Peyer's patch (tissue), 4 donors: ENCODE measurements at regions not wholly inside any gene's neighbourhood (a gene's known extent, or its start where the extent isn't known, plus 50 kb on each side); places are given as distances from the start of the nearest gene placed in this dataset.
"Not testable (repeated sequence)": the region's sequence is repeated elsewhere in the genome, so short reads cannot be mapped to it uniquely, and the experiment has no call there.

Source experiments
- DNase-seq, 3 donors: peaks; one replicate each; pipeline ENCODE4 v3.0.0-alpha.2; 2017 to 2019
- H3K27ac ChIP-seq, 4 donors: fragments of 200-600 bp; sonication (generic); one replicate each; pipeline ENCODE4 v1.5.1; 2016 to 2019
- H3K27me3 ChIP-seq, 2 donors: fragments of 200-600 bp; sonication (generic); one replicate each; pipeline ENCODE4 v1.5.1; 2019
- H3K36me3 ChIP-seq, 3 donors: fragments of 200-600 bp; sonication (generic); one replicate each; pipeline ENCODE4 v1.5.1; 2016 to 2019
- H3K4me1 ChIP-seq, 4 donors: fragments of 200-600 bp; sonication (generic); one replicate each; pipeline ENCODE4 v1.5.1; 2016 to 2019
- H3K4me3 ChIP-seq, 4 donors: fragments of 200-600 bp; sonication (generic); 1 replicate in 3 of 4; 2 replicates in 1 of 4; pipeline ENCODE4 v1.5.1; 2016 to 2019; ENCODE audit warnings: mild to moderate bottlenecking in 1 of 4
- H3K9me3 ChIP-seq, 4 donors: fragments of 200-600 bp; sonication (generic); one replicate each; pipeline ENCODE4 v1.5.1; 2016 to 2019; ENCODE audit warnings: mild to moderate bottlenecking in 1 of 4
- TF ChIP-seq, protein P1 (sequence below), 6 experiments: fragments of 450-650 bp in 4 of 6; fragments of 200-600 bp in 2 of 6; sonication (generic) in 1 of 6; IDR thresholded peaks; one replicate each; pipeline ENCODE4 v1.5.1; 2017 to 2019; ENCODE audit warnings: antibody characterized with exemption in 6 of 6, mild to moderate bottlenecking in 3 of 6, moderate library complexity in 1 of 6

DNA sequence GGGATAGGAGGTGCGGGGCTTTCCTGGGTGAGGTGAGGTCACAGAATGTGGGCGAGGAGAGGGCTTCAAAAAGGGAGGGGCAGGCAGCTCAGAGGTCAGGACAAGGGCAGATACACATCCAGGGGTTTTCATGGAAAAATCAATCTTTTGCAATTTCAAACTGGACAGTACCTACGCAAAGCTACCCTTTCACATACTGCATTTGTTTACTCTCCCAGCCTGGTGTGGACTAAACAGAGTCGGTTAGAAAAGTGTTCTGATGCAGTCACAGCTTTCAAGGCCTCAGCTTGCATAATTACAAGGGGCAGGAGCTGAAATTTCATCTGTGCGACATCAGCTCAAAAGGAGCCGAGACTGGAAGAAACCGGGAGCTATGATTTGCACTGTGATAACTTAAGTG lies 309.9 kb upstream of the SOX1 start:
- DNase-seq, H3K27ac ChIP-seq, H3K27me3 ChIP-seq, H3K9me3 ChIP-seq, H3K4me3 ChIP-seq, H3K36me3 ChIP-seq, H3K4me1 ChIP-seq: not testable (repeated sequence)

DNA sequence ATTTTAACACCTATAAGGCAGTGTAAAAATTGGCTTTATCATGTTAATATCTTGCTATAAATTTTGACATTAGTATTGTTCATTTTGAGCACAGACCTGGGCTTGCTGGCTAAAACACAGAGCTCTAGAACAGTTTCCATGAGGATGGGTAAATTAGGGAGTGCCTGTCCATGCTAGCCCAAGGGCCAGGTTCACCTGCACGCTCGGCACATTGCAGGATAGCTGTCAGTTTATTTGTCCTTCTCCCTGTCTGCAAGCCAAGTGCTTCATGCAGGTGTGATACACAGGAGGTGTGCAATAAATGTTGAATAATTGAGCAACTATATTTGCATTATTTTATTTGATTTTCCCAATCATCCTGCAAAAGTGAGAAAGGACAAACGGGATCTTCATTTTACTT lies 309.3 kb upstream of the SOX1 start:
- DNase-seq, H3K4me1 ChIP-seq, H3K27me3 ChIP-seq, H3K9me3 ChIP-seq, H3K36me3 ChIP-seq, H3K27ac ChIP-seq, H3K4me3 ChIP-seq: not testable (repeated sequence)

DNA sequence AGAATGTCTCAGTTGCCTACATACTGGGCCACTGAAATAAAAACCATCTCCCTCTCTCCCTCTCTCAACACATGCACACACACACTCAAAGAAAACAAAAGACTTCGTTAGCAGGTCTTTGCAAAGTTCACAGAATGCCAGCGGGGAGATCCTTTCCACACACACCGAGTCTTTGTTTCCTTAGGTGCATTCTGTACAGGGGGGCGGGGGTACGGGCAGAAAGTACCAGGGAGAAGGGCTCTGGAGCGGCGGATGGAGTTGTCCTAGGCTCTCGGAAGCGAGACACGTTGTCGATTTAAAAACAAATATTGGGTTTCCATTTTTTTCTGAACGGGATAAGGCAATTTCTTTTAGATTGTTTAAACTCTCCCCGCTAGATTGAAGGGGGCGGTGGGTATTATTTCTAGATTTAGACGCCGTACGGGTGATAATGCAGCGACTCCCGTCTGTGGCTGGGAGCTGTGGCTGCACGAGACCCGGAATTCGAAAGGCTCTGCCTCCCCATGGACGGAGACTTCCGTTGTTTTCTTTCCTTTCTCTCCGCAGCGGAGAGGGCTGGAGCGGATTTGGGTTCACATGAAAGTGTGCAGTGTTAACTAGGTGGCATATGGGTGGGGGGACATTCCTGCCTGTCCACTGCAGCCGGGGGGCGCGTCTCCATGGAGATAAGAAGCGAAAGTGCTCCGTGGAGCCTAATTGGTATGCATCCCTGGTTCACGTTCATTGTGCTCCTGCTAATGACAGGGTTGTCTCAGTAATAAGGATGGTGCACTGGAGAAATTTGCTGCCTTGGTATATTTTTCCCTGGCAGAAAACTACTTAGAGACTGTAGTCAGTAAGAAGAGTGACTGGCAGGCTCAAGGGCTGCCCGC lies 303.7 kb upstream of the SOX1 start:
- not testable (repeated sequence) for H3K4me1 ChIP-seq, H3K27me3 ChIP-seq, DNase-seq, H3K9me3 ChIP-seq, H3K4me3 ChIP-seq, H3K36me3 ChIP-seq, H3K27ac ChIP-seq

DNA sequence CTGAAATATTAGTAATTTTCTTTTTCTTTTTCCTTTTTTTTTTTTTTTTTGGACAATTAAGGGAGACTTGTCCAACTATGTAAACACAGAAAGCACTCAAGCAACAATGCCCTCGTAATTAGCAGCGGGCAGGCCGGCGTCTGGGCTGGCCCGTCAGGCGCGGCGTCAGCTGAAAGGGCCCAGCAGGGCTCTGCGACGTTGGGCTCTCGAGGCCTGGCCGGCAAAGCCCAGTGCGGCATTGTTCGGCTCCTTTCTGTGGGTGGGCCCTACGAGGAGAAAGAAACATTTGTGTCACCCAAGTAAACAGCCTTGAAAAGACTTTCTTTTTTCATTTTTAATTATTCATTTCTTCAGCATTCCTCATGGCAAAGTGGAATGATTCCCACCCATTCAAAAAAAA lies 302.4 kb upstream of the SOX1 start:
- not testable (repeated sequence) for DNase-seq, H3K4me1 ChIP-seq, H3K27ac ChIP-seq, H3K36me3 ChIP-seq, H3K27me3 ChIP-seq, H3K4me3 ChIP-seq, H3K9me3 ChIP-seq

DNA sequence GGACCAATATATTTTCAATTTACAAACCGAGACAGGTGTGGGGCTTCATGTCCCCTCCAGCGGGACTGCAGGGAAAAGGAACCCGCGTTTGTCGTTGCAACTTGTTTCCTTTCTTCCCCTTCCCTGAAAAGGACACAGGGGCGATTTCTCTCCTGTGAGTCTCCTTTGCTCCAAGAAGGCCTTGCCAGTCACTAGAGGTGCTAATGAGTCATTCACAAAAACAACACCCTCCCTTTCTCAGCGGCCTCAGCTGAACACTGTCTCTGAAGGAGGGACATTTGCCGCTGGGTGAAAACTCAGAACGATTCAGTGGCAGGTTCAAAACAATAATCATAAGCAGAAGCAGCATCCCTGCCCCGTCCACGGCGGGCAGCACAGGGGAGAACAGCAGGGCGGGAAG lies 302.0 kb upstream of the SOX1 start:
- H3K27me3 ChIP-seq: not testable (repeated sequence)

DNA sequence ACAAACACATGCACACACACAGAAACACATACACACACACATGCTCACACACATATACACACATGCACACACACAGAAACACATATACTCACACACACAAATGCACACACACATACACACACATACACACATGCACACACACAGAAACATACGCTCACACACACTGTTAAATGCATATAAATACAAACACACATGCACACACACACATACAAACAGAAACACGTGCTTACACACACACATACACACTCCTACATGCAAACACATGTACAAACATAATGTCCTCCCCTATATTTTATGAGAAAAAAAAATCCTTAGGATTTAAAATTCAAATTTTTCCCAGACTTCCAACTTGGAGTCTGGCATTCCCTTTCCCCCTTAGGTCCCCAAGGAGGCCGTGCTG lies 291.2 kb upstream of the SOX1 start:
- not testable (repeated sequence) for DNase-seq, H3K4me1 ChIP-seq, H3K9me3 ChIP-seq, H3K4me3 ChIP-seq, H3K27ac ChIP-seq, H3K36me3 ChIP-seq, H3K27me3 ChIP-seq

More for the DNA sequence above, 302.0 kb upstream of the SOX1 start:
- DNase-seq, H3K4me3 ChIP-seq, H3K9me3 ChIP-seq, H3K4me1 ChIP-seq, H3K27ac ChIP-seq, H3K36me3 ChIP-seq: not testable (repeated sequence)

DNA sequence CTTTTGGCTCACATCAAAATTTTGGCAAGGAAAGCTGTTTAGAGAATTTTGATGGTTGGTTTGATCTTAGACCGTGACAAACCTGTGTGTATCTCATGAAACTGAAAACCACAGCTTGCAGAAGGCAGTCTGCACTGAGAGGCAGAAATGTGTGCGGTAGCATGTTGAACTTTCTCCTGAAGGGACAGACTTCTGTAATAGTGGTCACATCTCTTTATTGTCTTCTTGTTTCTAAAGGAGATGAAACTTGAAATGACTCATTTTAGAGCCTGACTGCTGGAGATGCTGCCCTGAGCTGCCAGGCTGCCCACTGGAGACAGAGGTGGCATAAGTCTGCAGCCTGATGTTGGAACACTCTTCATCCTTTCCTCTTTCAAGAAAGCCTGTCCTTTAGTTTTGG lies 289.6 kb upstream of the SOX1 start:
- not testable (repeated sequence) for H3K4me1 ChIP-seq, H3K27ac ChIP-seq, H3K27me3 ChIP-seq, DNase-seq, H3K36me3 ChIP-seq, H3K9me3 ChIP-seq, H3K4me3 ChIP-seq

DNA sequence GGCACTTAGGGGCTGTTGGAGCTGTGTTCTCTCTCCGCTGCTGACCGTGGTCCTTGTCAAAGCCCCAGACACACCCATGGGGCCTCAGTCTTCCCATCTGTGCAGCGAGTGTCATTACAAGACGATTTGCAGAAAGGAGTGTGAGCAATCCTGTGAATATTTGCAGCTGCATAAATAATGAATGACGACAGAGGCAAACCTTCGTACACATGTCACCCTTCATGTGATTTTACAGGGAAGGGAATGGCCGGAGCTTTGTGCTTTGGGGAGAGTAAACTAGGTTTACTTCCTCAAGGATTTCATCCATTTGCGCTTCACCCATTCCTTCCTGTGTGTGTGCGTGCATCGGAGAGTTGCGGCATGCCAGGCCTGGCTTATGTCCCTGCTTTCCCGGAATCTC lies 285.6 kb upstream of the SOX1 start:
- not testable (repeated sequence) for H3K36me3 ChIP-seq, DNase-seq, H3K27ac ChIP-seq, H3K4me3 ChIP-seq, H3K27me3 ChIP-seq, H3K9me3 ChIP-seq, H3K4me1 ChIP-seq

DNA sequence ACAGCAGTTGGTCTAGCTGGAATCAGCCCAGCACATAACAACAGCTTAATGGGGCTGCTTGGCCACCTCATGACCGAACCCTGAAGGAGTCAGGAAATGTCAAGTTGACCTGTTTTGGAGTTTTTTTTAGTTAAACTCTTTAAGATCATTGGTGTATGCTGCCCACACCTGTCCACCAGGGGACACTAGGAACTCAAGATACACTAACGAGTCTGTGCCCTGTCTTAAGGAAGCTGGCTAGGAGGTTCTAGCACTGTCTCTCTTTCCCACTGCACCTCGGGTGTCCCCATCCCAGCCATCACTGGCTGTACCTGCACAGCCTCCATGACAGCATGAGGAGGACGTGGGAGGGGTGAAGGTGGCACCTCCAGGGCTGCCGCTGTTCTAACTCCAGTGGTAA lies 279.6 kb upstream of the SOX1 start:
- not testable (repeated sequence) for DNase-seq, H3K27ac ChIP-seq, H3K36me3 ChIP-seq, H3K9me3 ChIP-seq, H3K4me3 ChIP-seq, H3K4me1 ChIP-seq, H3K27me3 ChIP-seq

DNA sequence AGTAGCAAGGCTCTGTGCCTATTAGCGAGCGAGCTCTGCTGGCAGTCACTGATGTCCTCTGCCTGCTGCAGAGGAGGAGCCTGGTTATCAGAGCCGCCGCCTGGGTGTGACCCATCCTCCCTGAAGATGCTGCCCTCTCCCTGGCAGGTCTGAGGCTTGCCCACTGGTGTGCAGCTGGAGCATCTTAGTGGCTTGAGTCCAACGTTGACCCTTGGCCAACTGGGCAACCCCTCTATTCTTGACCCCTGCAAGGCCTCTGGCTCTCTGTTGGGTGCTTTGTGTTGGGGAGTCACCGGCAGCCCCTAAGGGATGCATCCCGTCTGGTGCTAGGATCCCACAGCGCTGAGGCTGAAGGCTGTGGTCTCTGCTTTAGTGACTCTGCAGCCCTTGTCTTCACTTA lies 277.9 kb upstream of the SOX1 start:
- DNase-seq: peak in 1 of 3 donors; percentile 34
- Histone ChIP-seq H3K27me3 (no peaks in the 10 kb centered on the region), H3K9me3 (peaks cover 0 to 6% (median 0%) of the 10 kb centered on the region in 4 donors), H3K4me3 (no peak overlapping the region), H3K36me3 (no peaks in the 10 kb centered on the region), H3K4me1 (no peaks in the 10 kb centered on the region), H3K27ac (no peak overlapping the region)
- TF ChIP-seq, protein P1, sequence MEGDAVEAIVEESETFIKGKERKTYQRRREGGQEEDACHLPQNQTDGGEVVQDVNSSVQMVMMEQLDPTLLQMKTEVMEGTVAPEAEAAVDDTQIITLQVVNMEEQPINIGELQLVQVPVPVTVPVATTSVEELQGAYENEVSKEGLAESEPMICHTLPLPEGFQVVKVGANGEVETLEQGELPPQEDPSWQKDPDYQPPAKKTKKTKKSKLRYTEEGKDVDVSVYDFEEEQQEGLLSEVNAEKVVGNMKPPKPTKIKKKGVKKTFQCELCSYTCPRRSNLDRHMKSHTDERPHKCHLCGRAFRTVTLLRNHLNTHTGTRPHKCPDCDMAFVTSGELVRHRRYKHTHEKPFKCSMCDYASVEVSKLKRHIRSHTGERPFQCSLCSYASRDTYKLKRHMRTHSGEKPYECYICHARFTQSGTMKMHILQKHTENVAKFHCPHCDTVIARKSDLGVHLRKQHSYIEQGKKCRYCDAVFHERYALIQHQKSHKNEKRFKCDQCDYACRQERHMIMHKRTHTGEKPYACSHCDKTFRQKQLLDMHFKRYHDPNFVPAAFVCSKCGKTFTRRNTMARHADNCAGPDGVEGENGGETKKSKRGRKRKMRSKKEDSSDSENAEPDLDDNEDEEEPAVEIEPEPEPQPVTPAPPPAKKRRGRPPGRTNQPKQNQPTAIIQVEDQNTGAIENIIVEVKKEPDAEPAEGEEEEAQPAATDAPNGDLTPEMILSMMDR (IDR thresholded peaks at IDR 0.05): no peak
